K562 (cell line): ENCODE measurements at regions not wholly inside any gene's neighbourhood (a gene's known extent, or its start where the extent isn't known, plus 50 kb on each side); places are given as distances from the start of the nearest gene placed in this dataset.

ENCODE experiments used
- ATAC-seq: fragments of 200-7000 bp; cut with Tn5 transposase; 3 replicates; pipeline ENCODE4 v1.9.1; 2020; ENCODE audit warnings: moderate library complexity
- BruUV-seq: library from RNA; stranded (reverse); fragments of 400-500 nt; replicated peaks from 2 replicates; lab custom pipeline; 2021; lab: Mats Ljungman, UMichigan
- CTCF ChIA-PET: fragments of 300-600 bp; formaldehyde crosslinking; extraction: SDS; loops from one replicate; lab custom pipeline; 2021; ENCODE audit warnings: low intra/inter-chr PET ratio; lab: Yijun Ruan, JAX
- POLR2A ChIA-PET: fragments of 300-600, 350-650 bp; sonication (Branson Sonifier 250); formaldehyde crosslinking; extraction: SDS; loops from one replicate; lab custom pipeline; 2021; ENCODE audit warnings: antibody characterized with exemption, inconsistent platforms; lab: Yijun Ruan, JAX
- DNase-seq, 4 experiments: peaks; one replicate each; pipeline versions ENCODE4 v3.0.0 to v3.0.0-alpha.2; 2011 to 2018; ENCODE audit warnings: low spot score in 3 of 4, mixed read lengths in 3 of 4; ENCODE audit errors: extremely low read depth in 1 of 4
- FAIRE-seq: peaks from 2 replicates; lab custom pipeline; 2011; peaks lifted over from hg19 to GRCh38; lab: Jason Lieb, UNC
- H2AFZ ChIP-seq: 2 replicates; pipeline ENCODE4 v1.6.0; 2011; ENCODE audit warnings: low read depth, low read length, control low read depth, inconsistent platforms
- H3K27ac ChIP-seq: fragments of 200-600 bp; 3 replicates; pipeline ENCODE4 v1.8.0; 2011; ENCODE audit warnings: low read depth, mild to moderate bottlenecking, control low read depth, inconsistent platforms, low read length, moderate library complexity, mixed read lengths; ENCODE audit errors: extremely low read depth
- H3K27me3 ChIP-seq, 2 experiments: fragments of 300-600 bp in 1 of 2; 2 replicates in 1 of 2; 3 replicates in 1 of 2; pipeline versions ENCODE4 v1.6.0 to v1.8.0; 2011; ENCODE audit warnings: inconsistent platforms in 2 of 2, low read length in 2 of 2, mild to moderate bottlenecking in 1 of 2, mixed read lengths in 1 of 2, moderate library complexity in 1 of 2; ENCODE audit not compliant: control insufficient read depth in 2 of 2, insufficient read depth in 2 of 2
- H3K36me3 ChIP-seq: fragments of 300-600 bp; 3 replicates; pipeline ENCODE4 v1.8.0; 2011; ENCODE audit warnings: mild to moderate bottlenecking, low read length, inconsistent platforms; ENCODE audit not compliant: control insufficient read depth, insufficient read depth
- H3K4me1 ChIP-seq, 2 experiments: fragments of 200-600 bp in 1 of 2; replicated peaks in 1 of 2; 2 replicates in 1 of 2; 3 replicates in 1 of 2; pipeline versions ENCODE4 v1.5.1 to v1.8.0; 2011; ENCODE audit warnings: inconsistent platforms in 2 of 2, low read length in 2 of 2, mild to moderate bottlenecking in 1 of 2, mixed read lengths in 1 of 2, moderate library complexity in 1 of 2; ENCODE audit not compliant: control insufficient read depth in 2 of 2, insufficient read depth in 2 of 2
- H3K4me2 ChIP-seq: 2 replicates; pipeline ENCODE4 v1.6.1; 2011; ENCODE audit warnings: low read length, control low read depth, inconsistent platforms, mixed read lengths; ENCODE audit not compliant: insufficient read depth
- H3K4me3 ChIP-seq: fragments of 200-600 bp; sonication (generic), shearing (Covaris generic); 2 replicates; pipeline ENCODE4 v1.5.1; 2016; ENCODE audit warnings: control low read depth, inconsistent platforms
- H3K79me2 ChIP-seq: fragments of 200-600 bp; 3 replicates; pipeline ENCODE4 v1.8.0; 2011; ENCODE audit warnings: low read length, inconsistent platforms; ENCODE audit not compliant: control insufficient read depth, insufficient read depth
- H3K9ac ChIP-seq, 2 experiments: 2 replicates each; pipeline versions ENCODE4 v1.6.0 to v1.6.1; 2011; ENCODE audit warnings: low read depth in 2 of 2, low read length in 2 of 2, control low read depth in 1 of 2, inconsistent platforms in 1 of 2, mild to moderate bottlenecking in 1 of 2, mixed read lengths in 1 of 2; ENCODE audit not compliant: insufficient read depth in 1 of 2
- H3K9me1 ChIP-seq: one replicate; pipeline ENCODE4 v1.6.0; 2011; ENCODE audit warnings: inconsistent platforms, mild to moderate bottlenecking, low read length, moderate library complexity; ENCODE audit not compliant: control insufficient read depth, insufficient read depth
- H3K9me3 ChIP-seq: replicated peaks from 2 replicates; pipeline ENCODE4 v1.5.1; 2011; ENCODE audit warnings: low read depth, low read length, inconsistent platforms; ENCODE audit not compliant: control insufficient read depth, insufficient read depth
- H4K20me1 ChIP-seq: replicated peaks from 2 replicates; pipeline ENCODE4 v1.6.1; 2011; ENCODE audit warnings: low read length, inconsistent platforms, mixed read lengths; ENCODE audit not compliant: control insufficient read depth, insufficient read depth
- BRD4 ChIP-seq: fragments of 200-600 bp; sonication (generic); IDR thresholded peaks from 2 replicates; pipeline ENCODE4 v1.6.1; 2017; ENCODE audit warnings: inconsistent platforms
- CBX8 ChIP-seq: fragments of 200-600 bp; sonication (generic); IDR thresholded peaks from 2 replicates; pipeline ENCODE4 v1.6.1; 2012; ENCODE audit warnings: borderline replicate concordance, mixed run types, low read depth, mild to moderate bottlenecking, moderate library complexity, mixed read lengths, low read length, control low read depth, inconsistent platforms; ENCODE audit not compliant: poor library complexity, severe bottlenecking; ENCODE audit errors: extremely low read depth
- CCAR2 ChIP-seq: fragments of 200-400 bp; formaldehyde crosslinking; IDR thresholded peaks from 2 replicates; pipeline ENCODE4 v1.6.1; 2017; ENCODE audit warnings: mild to moderate bottlenecking, low read depth, low read length
- E2F8 ChIP-seq: fragments of 450-650 bp; IDR thresholded peaks from 2 replicates; pipeline ENCODE4 v1.7.1; 2018; ENCODE audit warnings: mild to moderate bottlenecking, low read depth; ENCODE audit not compliant: partially characterized antibody
- ETV6 ChIP-seq, 3 experiments: fragments of 150-350 bp in 1 of 3; sonication (generic) in 1 of 3; formaldehyde crosslinking in 1 of 3; IDR thresholded peaks; 2 replicates each; pipeline versions ENCODE4 v1.6.1 to v1.8.0; 2014 to 2022; ENCODE audit warnings: borderline replicate concordance in 2 of 3, low read depth in 2 of 3, antibody characterized with exemption in 1 of 3, low read length in 1 of 3, mild to moderate bottlenecking in 1 of 3, missing genetic modification reagents in 1 of 3
- FOXM1 ChIP-seq, 2 experiments: fragments of 450-650 bp in 1 of 2; sonication (generic) in 1 of 2; formaldehyde crosslinking in 1 of 2; IDR thresholded peaks; 2 replicates each; pipeline versions ENCODE4 v1.6.1 to v1.9.0; 2017 to 2022; ENCODE audit warnings: low read depth in 2 of 2, mild to moderate bottlenecking in 2 of 2, missing genetic modification reagents in 1 of 2, moderate library complexity in 1 of 2
- HMBOX1 ChIP-seq: sonication (generic); IDR thresholded peaks from 2 replicates; pipeline ENCODE4 v1.6.1; 2016
- HNRNPLL ChIP-seq: fragments of 200-400 bp; formaldehyde crosslinking; IDR thresholded peaks from 2 replicates; pipeline ENCODE4 v1.6.1; 2017; ENCODE audit warnings: low read length, low read depth, mild to moderate bottlenecking; ENCODE audit not compliant: poor library complexity, severe bottlenecking
- KDM2B ChIP-seq: fragments of 250-450 bp; sonication (Bioruptor Pico); IDR thresholded peaks from 2 replicates; pipeline ENCODE4 v1.8.0; 2021; ENCODE audit warnings: mild to moderate bottlenecking, moderate library complexity
- KLF10 ChIP-seq: fragments of 250-450 bp; sonication (Bioruptor Pico); IDR thresholded peaks from 2 replicates; pipeline ENCODE4 v1.6.1; 2021; ENCODE audit warnings: matching md5 sums
- MEF2A ChIP-seq: IDR thresholded peaks from 2 replicates; pipeline ENCODE4 v1.6.1; 2011; ENCODE audit warnings: low read depth, mild to moderate bottlenecking, low read length, moderate library complexity; ENCODE audit not compliant: control insufficient read depth
- MIER1 ChIP-seq: fragments of 450-650 bp; IDR thresholded peaks from 2 replicates; pipeline ENCODE4 v1.6.1; 2016; ENCODE audit warnings: antibody characterized with exemption, mild to moderate bottlenecking, low read depth
- MTA1 ChIP-seq: fragments of 450-650 bp; IDR thresholded peaks from 2 replicates; pipeline ENCODE4 v1.6.1; 2017; ENCODE audit warnings: borderline replicate concordance
- NFATC3 ChIP-seq: fragments of 450-650 bp; IDR thresholded peaks from 2 replicates; pipeline ENCODE4 v1.6.1; 2017; ENCODE audit warnings: mild to moderate bottlenecking
- PRMT5 ChIP-seq: sonication (generic); formaldehyde crosslinking; IDR thresholded peaks from 2 replicates; pipeline ENCODE4 v1.5.0; 2020; ENCODE audit warnings: missing genetic modification reagents
- PTRF ChIP-seq: fragments of 450-650 bp; IDR thresholded peaks from 2 replicates; pipeline ENCODE4 v1.6.1; 2016; ENCODE audit warnings: mild to moderate bottlenecking, missing genetic modification characterization, missing compliant biosample characterization
- SMARCA4 ChIP-seq: fragments of 450-650 bp; IDR thresholded peaks from 2 replicates; pipeline ENCODE4 v1.6.1; 2016
- SRSF1 ChIP-seq: fragments of 200-400 bp; formaldehyde crosslinking; IDR thresholded peaks from 2 replicates; pipeline ENCODE4 v1.6.1; 2017; ENCODE audit warnings: mild to moderate bottlenecking, low read depth, low read length, moderate library complexity
- ZKSCAN1 ChIP-seq: fragments of 150-350 bp; IDR thresholded peaks from 2 replicates; pipeline ENCODE4 v1.6.1; 2016; ENCODE audit warnings: low read depth, low read length
- WGBS: fragments of 100-300 bp; shearing (Covaris generic); methylation state at CpG from one replicate; pipeline ENCODE4 v1.1.6; 2016; ENCODE audit warnings: low coverage, mixed read lengths; ENCODE audit not compliant: insufficient coverage; ENCODE audit errors: missing lambda C conversion rate; 5-methylcytosine and 5-hydroxymethylcytosine counted together
- in situ Hi-C: fragments of 300-500 bp; cut with MboI; formaldehyde crosslinking; loops from 4 replicates; pipeline ENCODE4 v1.15.0; 2018; ENCODE audit warnings: inconsistent platforms, mixed read lengths
- intact Hi-C: fragments of 100-400 bp; cut with micrococcal nuclease; formaldehyde crosslinking; loops from 2 replicates; pipeline ENCODE4 v1.14.2; 2022
- TF ChIP-seq, protein P1 (sequence below): sonication (generic); formaldehyde crosslinking; IDR thresholded peaks from 2 replicates; pipeline ENCODE4 v1.9.0; 2022; ENCODE audit warnings: mild to moderate bottlenecking, missing genetic modification reagents

DNA sequence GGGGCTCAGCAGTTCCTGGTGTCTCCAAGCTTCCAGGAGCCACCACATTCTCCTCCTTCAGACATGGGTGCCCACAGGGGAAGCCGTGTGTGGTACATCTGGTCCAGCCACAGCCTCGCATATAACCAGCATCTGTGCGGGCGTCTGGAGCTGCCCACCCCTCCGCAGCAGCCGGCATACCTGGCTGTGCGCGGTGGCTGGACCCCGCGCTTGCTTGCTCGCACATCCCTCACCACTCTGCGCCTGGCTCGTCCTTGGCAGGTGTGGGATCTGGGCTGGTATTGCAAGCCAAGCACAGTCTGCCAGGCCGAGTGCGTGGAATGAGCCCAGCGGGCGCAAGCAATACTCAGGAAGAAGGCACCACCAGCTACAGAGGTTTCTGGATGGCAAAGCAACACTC lies 117.7 kb upstream of the MBL2 start:
- ATAC-seq: no peak
- no peak for DNase-seq
- Histone ChIP-seq H3K9ac (no peak overlapping the region), H3K4me1 (no peaks in the 10 kb centered on the region), H3K9me3 (no peaks in the 10 kb centered on the region; the same call in 1 of the 2 replicates), H4K20me1 (no peaks in the 10 kb centered on the region), H3K36me3 (no peaks in the 10 kb centered on the region), H3K27ac (no peak overlapping the region), H3K9me1 (no peaks in the 10 kb centered on the region), H3K27me3 (no peaks in the 10 kb centered on the region), H3K79me2 (no peaks in the 10 kb centered on the region), H2AFZ (no peak overlapping the region), H3K4me3 (no peak overlapping the region), H3K4me2 (no peak overlapping the region)
- WGBS: 2% methylated on average over 17 of the region's 17 CpGs
- no TSS peak for BruUV-seq
- no peak for FAIRE-seq
- POLR2A ChIA-PET: no interaction called here
- TF ChIP-seq, protein P1, sequence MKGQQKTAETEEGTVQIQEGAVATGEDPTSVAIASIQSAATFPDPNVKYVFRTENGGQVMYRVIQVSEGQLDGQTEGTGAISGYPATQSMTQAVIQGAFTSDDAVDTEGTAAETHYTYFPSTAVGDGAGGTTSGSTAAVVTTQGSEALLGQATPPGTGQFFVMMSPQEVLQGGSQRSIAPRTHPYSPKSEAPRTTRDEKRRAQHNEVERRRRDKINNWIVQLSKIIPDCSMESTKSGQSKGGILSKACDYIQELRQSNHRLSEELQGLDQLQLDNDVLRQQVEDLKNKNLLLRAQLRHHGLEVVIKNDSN (CRISPR knock-in tag): no peak
- no peak for TF ChIP-seq KLF10 (CRISPR knock-in tag)
- TF ChIP-seq BRD4: no peak
- no peak for TF ChIP-seq HMBOX1
- TF ChIP-seq ZKSCAN1: no peak
- TF ChIP-seq CBX8: no peak
- TF ChIP-seq NFATC3: no peak
- TF ChIP-seq CCAR2: no peak
- TF ChIP-seq ETV6 (IDR thresholded peaks at IDR 0.05; ENCODE audit: borderline replicate concordance in 1 of 2, low read depth in 2 of 2, low read length in 1 of 2): no peak
- no peak for TF ChIP-seq ETV6 (CRISPR knock-in tag; IDR thresholded peaks at IDR 0.05; ENCODE audit: borderline replicate concordance)
- no peak for TF ChIP-seq PTRF (tag)
- TF ChIP-seq MIER1: no peak
- TF ChIP-seq MEF2A: no peak
- no peak for TF ChIP-seq SRSF1
- TF ChIP-seq FOXM1 (IDR thresholded peaks at IDR 0.05; ENCODE audit: low read depth): no peak
- TF ChIP-seq FOXM1 (CRISPR knock-in tag; IDR thresholded peaks at IDR 0.05; ENCODE audit: low read depth): no peak
- no peak for TF ChIP-seq MTA1
- no peak for TF ChIP-seq E2F8
- no peak for TF ChIP-seq PRMT5
- TF ChIP-seq KDM2B (CRISPR knock-in tag): no peak
- TF ChIP-seq HNRNPLL: no peak
- TF ChIP-seq SMARCA4: no peak
- intact Hi-C loops (no loop called here), in situ Hi-C loops (no loop called here)
- CTCF ChIA-PET: no interaction called here
